ENCODE measurements at regions not wholly inside any gene's neighbourhood (a gene's known extent, or its start where the extent isn't known, plus 50 kb on each side); places are given as distances from the start of the nearest gene placed in this dataset.

DNA sequence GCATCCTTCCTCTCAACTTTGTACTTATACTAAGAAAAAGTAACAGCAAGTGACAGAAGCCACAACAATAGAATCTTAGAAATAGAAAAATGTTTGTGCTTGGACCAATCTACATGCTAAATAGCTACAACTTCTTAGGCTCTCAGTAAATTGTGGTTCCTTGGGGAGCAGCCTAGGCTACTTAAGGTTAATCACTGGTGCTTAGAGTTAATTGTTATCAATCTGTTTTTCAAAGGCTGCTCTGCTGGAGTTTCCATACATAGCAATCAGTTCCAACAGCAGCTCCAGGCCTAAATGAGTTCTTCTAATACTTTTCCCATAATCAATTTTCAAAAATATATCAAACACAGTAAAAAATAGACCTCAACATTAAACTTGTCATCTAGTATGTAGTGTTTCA lies 571.4 kb downstream of the EPHA7 start:
- no peak for TF ChIP-seq CTCF (IDR thresholded peaks at IDR 0.05; ENCODE audit: low read depth, low read length, missing input control)
- TF ChIP-seq, protein P1, sequence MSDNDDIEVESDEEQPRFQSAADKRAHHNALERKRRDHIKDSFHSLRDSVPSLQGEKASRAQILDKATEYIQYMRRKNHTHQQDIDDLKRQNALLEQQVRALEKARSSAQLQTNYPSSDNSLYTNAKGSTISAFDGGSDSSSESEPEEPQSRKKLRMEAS (IDR thresholded peaks at IDR 0.05), result no peak
- no peak for TF ChIP-seq FOXA1 (IDR thresholded peaks at IDR 0.05)

Data from liver (tissue), 2 donors.